Muscle layer of colon (tissue), 2 donors: ENCODE measurements at regions not wholly inside any gene's neighbourhood (a gene's known extent, or its start where the extent isn't known, plus 50 kb on each side); places are given as distances from the start of the nearest gene placed in this dataset.
"Not testable (repeated sequence)": the region's sequence is repeated elsewhere in the genome, so short reads cannot be mapped to it uniquely, and the experiment has no call there.

Experiments used
- H3K27ac ChIP-seq: one replicate; pipeline ENCODE4 v1.7.0; 2013; ENCODE audit warnings: low read depth, mild to moderate bottlenecking, low read length, moderate library complexity
- H3K27me3 ChIP-seq, 2 donors: one replicate each; pipeline ENCODE4 v1.7.0; 2013; ENCODE audit warnings: low read length in 2 of 2, mild to moderate bottlenecking in 2 of 2; ENCODE audit not compliant: insufficient read depth in 2 of 2, control insufficient read depth in 1 of 2
- H3K36me3 ChIP-seq: one replicate; pipeline ENCODE4 v1.7.0; 2013; ENCODE audit warnings: mild to moderate bottlenecking, low read length; ENCODE audit not compliant: insufficient read depth
- H3K4me1 ChIP-seq: one replicate; pipeline ENCODE4 v1.7.0; 2013; ENCODE audit warnings: mild to moderate bottlenecking, low read length; ENCODE audit not compliant: insufficient read depth
- H3K4me3 ChIP-seq, 2 donors: one replicate each; pipeline ENCODE4 v1.7.0; 2013; ENCODE audit warnings: low read length in 2 of 2, low read depth in 1 of 2, mild to moderate bottlenecking in 1 of 2, moderate library complexity in 1 of 2
- H3K9ac ChIP-seq: one replicate; pipeline ENCODE4 v1.7.0; 2013; ENCODE audit warnings: low read length
- H3K9me3 ChIP-seq: one replicate; pipeline ENCODE4 v1.7.0; 2013; ENCODE audit warnings: mild to moderate bottlenecking, low read length
- donor health status: abdominal sarcoma.
- donor health status: Adenocarcinoma of cecum.

- Histone ChIP-seq H3K27ac (no peak overlapping the region), H3K9ac (no peak overlapping the region), H3K9me3 (no peaks in the 10 kb centered on the region), H3K27me3 (peaks cover 0 to 3% of the 10 kb centered on the region in 2 donors), H3K4me3 (no peak overlapping the region), H3K4me1 (peaks cover 8% of the 10 kb centered on the region), H3K36me3 (no peaks in the 10 kb centered on the region)
Observed at GRCh38 chrX:41005445-41005992, 79.7 kb upstream of the USP9X start.

GRCh38 chrX:41009850-41010846 is 75.1 kb upstream of the USP9X start:
- H3K9ac ChIP-seq: no peak overlapping the region
- peaks cover 16% of the 10 kb centered on the region for H3K4me1 ChIP-seq
- peak overlapping the region; percentile 20 to 30 for H3K4me3 ChIP-seq
- no peaks in the 10 kb centered on the region for H3K9me3 ChIP-seq
- H3K27me3 ChIP-seq: peaks cover 0 to 11% of the 10 kb centered on the region in 2 donors
- no peaks in the 10 kb centered on the region for H3K36me3 ChIP-seq
- H3K27ac ChIP-seq: peak overlapping the region; percentile 0

DNA sequence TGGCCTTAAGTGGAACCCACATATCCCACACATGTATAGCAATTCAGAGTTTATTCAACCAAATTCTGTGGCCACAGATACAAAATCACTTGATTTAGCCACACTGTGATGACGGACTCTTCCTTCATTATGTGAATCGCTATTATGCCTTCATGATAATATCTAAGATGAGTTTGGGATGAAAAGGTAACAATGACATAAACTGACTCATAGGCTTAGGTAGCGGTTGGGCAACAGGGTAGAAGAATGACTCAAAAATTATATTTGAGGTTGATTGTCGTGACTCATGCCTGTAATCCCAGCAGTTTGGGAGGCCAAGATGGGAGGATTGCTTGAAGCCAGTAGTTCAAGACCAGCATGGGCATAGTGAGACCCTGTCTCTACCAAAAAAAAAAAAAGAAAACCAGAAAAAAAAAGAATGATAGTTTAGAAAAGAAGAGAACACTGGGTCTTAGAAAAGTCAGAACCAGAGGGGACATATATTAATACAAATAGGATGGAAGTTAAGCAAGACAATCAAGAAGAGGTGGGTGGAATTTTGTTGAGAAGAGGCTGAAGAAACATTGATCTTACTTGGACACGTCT is 70.4 kb upstream of the USP9X start:
- Histone ChIP-seq H3K36me3 (no peaks in the 10 kb centered on the region), H3K9ac (no peak overlapping the region), H3K4me1 (peaks cover 15% of the 10 kb centered on the region), H3K27ac (no peak overlapping the region), H3K9me3 (no peaks in the 10 kb centered on the region), H3K4me3 (no peak overlapping the region), H3K27me3 (peaks cover 0 to 8% of the 10 kb centered on the region in 2 donors)

DNA sequence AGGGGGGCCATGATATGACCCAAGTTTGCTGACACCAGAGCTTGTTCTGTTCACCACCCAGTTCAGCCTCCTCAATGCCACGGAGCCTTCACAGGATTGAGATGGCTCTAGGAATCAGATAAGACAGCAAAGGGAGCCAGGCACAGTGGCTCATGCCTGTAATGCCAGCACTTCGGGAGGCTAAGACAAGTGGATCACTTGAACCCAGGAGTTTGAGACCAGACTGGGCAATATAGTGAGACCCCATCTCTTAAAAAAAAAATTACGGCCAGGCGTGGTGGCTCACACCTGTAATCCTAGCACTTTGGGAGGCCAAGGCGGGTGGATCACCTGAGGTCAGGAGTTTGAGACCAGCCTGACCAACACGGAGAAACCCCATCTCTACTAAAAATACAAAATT is 67.5 kb upstream of the USP9X start:
- H3K36me3 ChIP-seq, H3K9ac ChIP-seq, H3K27ac ChIP-seq, H3K4me1 ChIP-seq, H3K9me3 ChIP-seq, H3K4me3 ChIP-seq, H3K27me3 ChIP-seq: not testable (repeated sequence)

GRCh38 chrX:41018391-41019040 is 66.7 kb upstream of the USP9X start:
- H3K4me3 ChIP-seq, H3K27ac ChIP-seq, H3K9me3 ChIP-seq, H3K9ac ChIP-seq, H3K27me3 ChIP-seq, H3K4me1 ChIP-seq, H3K36me3 ChIP-seq: not testable (repeated sequence)

- H3K36me3 ChIP-seq: no peaks in the 10 kb centered on the region
- H3K9ac ChIP-seq: no peak overlapping the region
- H3K27me3 ChIP-seq: no peaks in the 10 kb centered on the region
Observed at GRCh38 chrX:41019041-41019392, 66.2 kb upstream of the USP9X start.

GRCh38 chrX:41022566-41022965 is 62.7 kb upstream of the USP9X start:
- H3K4me3 ChIP-seq: no peak overlapping the region
- H3K9me3 ChIP-seq: no peaks in the 10 kb centered on the region
- no peak overlapping the region for H3K9ac ChIP-seq
- no peak overlapping the region for H3K27ac ChIP-seq
- H3K4me1 ChIP-seq: no peaks in the 10 kb centered on the region
- H3K36me3 ChIP-seq: no peaks in the 10 kb centered on the region
- peaks cover 3 to 6% of the 10 kb centered on the region in 2 donors for H3K27me3 ChIP-seq

More at GRCh38 chrX:41019041-41019392, 66.2 kb upstream of the USP9X start:
- Histone ChIP-seq H3K27ac (no peak overlapping the region), H3K4me1 (no peaks in the 10 kb centered on the region), H3K9me3 (no peaks in the 10 kb centered on the region), H3K4me3 (no peak overlapping the region)

- no peaks in the 10 kb centered on the region for H3K36me3 ChIP-seq
- peaks cover 3 to 6% of the 10 kb centered on the region in 2 donors for H3K27me3 ChIP-seq
- H3K4me3 ChIP-seq: no peak overlapping the region
- no peak overlapping the region for H3K27ac ChIP-seq
- no peak overlapping the region for H3K9ac ChIP-seq
- H3K4me1 ChIP-seq: no peaks in the 10 kb centered on the region
- no peaks in the 10 kb centered on the region for H3K9me3 ChIP-seq
Observed at GRCh38 chrX:41023098-41023497, 62.1 kb upstream of the USP9X start.

DNA sequence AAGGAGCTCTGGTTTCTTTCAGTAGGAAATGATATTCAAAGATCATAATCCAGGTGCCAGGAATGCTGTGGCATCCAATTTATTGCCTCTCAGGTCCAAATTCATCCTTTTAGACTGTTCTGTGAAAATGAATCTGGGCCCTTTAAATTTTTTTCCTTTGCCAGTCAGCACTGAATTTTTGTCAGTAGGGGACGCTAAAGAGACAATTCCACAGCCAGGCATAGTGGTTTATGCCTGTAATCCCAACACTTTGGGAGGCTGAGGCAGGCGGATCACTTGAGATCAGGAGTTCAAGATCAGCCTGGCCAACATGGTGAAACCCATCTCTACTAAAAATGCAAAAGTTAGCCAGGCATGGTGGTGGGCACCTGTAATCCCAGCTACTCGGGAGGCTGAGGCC is 60.9 kb upstream of the USP9X start:
- not testable (repeated sequence) for H3K9ac ChIP-seq, H3K36me3 ChIP-seq, H3K9me3 ChIP-seq, H3K4me1 ChIP-seq, H3K4me3 ChIP-seq, H3K27me3 ChIP-seq, H3K27ac ChIP-seq

- Histone ChIP-seq H3K9ac (no peak overlapping the region), H3K9me3 (no peaks in the 10 kb centered on the region), H3K4me3 (no peak overlapping the region), H3K27ac (no peak overlapping the region), H3K36me3 (no peaks in the 10 kb centered on the region), H3K27me3 (peaks cover 3 to 6% of the 10 kb centered on the region in 2 donors), H3K4me1 (no peaks in the 10 kb centered on the region)
Observed at GRCh38 chrX:41024755-41025154, 60.5 kb upstream of the USP9X start.

- Histone ChIP-seq H3K9me3 (no peaks in the 10 kb centered on the region), H3K9ac (no peak overlapping the region), H3K27ac (no peak overlapping the region), H3K4me3 (no peak overlapping the region), H3K27me3 (peaks cover 3 to 12% of the 10 kb centered on the region in 2 donors), H3K4me1 (no peaks in the 10 kb centered on the region), H3K36me3 (no peaks in the 10 kb centered on the region)
Observed at GRCh38 chrX:41025926-41026701, 59.1 kb upstream of the USP9X start.
